Cardiac muscle cell (in vitro differentiated cells and primary cell): ENCODE measurements at regions not wholly inside any gene's neighbourhood (a gene's known extent, or its start where the extent isn't known, plus 50 kb on each side); places are given as distances from the start of the nearest gene placed in this dataset.

Source experiments
- DNase-seq, 2 donors: peaks; one replicate each; pipeline versions ENCODE4 v3.0.0 to v3.0.0-alpha.2; 2010 to 2017; ENCODE audit warnings: low read depth in 1 of 2, low spot score in 1 of 2
- H3K27ac ChIP-seq: fragments of 200-600 bp; sonication (generic); 2 replicates; pipeline ENCODE4 v1.5.1; 2016
- H3K27me3 ChIP-seq: fragments of 200-600 bp; sonication (generic); 2 replicates; pipeline ENCODE4 v1.6.0; 2016; ENCODE audit warnings: control low read depth
- H3K36me3 ChIP-seq: fragments of 200-600 bp; sonication (generic); 2 replicates; pipeline ENCODE4 v1.5.1; 2016; ENCODE audit warnings: control low read depth
- H3K4me1 ChIP-seq: fragments of 200-600 bp; sonication (generic); 2 replicates; pipeline ENCODE4 v1.8.1; 2017; ENCODE audit warnings: low read depth, mild to moderate bottlenecking, mixed run types
- H3K4me3 ChIP-seq: fragments of 200-600 bp; sonication (generic); 2 replicates; pipeline ENCODE4 v1.5.1; 2016; ENCODE audit warnings: mild to moderate bottlenecking
- H3K9me3 ChIP-seq: fragments of 200-600 bp; sonication (generic); 2 replicates; pipeline ENCODE4 v1.5.1; 2017; ENCODE audit warnings: low read depth, mild to moderate bottlenecking, control low read depth
- TF ChIP-seq, protein P1 (sequence below): IDR thresholded peaks from 2 replicates; pipeline ENCODE4 v1.5.1; 2012; ENCODE audit warnings: low read depth, mild to moderate bottlenecking, low read length

DNA sequence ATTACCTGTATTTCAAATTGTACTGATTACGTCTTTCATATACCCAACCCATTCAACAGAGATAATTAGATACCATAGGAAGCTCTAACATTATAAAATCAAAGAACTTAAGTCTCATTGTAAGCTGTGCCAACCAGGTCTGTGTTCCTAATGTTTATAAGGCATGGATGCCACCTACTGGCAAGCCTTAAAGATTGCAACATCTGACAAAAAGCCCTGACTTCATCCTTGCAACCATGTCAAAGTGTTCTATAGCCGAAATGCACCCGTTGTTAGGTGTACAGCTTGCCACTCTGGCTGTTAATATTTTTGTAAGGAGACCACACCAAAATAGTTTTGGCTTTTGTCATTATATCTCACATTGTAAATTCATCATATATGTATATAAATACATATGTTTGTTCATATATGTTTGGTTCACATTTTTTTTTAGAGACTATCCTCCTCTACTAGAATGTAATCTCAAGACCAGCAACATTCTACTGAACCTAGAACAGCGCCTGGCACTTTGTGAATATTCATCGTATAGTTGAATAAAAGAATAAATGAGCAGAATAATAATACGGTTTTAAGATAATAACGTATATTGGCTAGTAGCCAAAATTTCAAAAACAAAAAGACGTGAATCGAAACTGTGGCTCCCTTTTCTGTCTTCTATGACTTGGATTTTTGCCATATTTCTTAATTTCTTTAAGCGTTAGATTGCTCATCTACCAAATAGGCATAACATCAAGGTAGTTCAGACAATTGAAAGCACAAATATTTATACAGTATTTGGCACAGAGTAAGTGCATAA lies 258.1 kb downstream of the TBL1XR1 start:
- Histone ChIP-seq H3K9me3 (no peaks in the 10 kb centered on the region), H3K27me3 (no peaks in the 10 kb centered on the region), H3K36me3 (no peaks in the 10 kb centered on the region), H3K4me1 (no peaks in the 10 kb centered on the region), H3K27ac (no peak overlapping the region), H3K4me3 (no peak overlapping the region)
- peak; percentile 77 to 91 for DNase-seq
- TF ChIP-seq, protein P1, sequence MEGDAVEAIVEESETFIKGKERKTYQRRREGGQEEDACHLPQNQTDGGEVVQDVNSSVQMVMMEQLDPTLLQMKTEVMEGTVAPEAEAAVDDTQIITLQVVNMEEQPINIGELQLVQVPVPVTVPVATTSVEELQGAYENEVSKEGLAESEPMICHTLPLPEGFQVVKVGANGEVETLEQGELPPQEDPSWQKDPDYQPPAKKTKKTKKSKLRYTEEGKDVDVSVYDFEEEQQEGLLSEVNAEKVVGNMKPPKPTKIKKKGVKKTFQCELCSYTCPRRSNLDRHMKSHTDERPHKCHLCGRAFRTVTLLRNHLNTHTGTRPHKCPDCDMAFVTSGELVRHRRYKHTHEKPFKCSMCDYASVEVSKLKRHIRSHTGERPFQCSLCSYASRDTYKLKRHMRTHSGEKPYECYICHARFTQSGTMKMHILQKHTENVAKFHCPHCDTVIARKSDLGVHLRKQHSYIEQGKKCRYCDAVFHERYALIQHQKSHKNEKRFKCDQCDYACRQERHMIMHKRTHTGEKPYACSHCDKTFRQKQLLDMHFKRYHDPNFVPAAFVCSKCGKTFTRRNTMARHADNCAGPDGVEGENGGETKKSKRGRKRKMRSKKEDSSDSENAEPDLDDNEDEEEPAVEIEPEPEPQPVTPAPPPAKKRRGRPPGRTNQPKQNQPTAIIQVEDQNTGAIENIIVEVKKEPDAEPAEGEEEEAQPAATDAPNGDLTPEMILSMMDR: peak; percentile 82

DNA sequence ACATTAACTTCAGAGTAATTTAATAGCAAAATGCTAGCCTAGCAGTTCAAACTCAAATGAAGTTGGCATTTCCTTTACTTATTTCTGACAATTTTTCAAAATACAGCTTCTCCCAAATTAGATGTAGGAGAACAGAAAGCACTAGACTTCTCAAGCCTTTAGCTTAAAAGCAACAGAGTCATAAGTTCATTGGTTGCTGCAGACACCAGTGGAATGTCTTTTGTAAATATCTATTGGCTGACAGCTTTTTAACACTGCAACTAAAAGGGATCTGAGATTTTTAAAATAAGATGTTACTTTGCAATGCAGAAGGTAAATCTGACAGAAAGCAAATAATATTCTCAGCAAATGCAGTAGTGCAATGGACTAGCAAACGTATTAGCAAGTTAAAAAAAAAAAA lies 259.3 kb downstream of the TBL1XR1 start:
- H3K27ac ChIP-seq: no peak overlapping the region
- TF ChIP-seq, protein P1: no peak
- no peaks in the 10 kb centered on the region for H3K27me3 ChIP-seq
- DNase-seq: no peak
- no peak overlapping the region for H3K4me3 ChIP-seq
- no peaks in the 10 kb centered on the region for H3K9me3 ChIP-seq
- no peaks in the 10 kb centered on the region for H3K4me1 ChIP-seq
- H3K36me3 ChIP-seq: no peaks in the 10 kb centered on the region

DNA sequence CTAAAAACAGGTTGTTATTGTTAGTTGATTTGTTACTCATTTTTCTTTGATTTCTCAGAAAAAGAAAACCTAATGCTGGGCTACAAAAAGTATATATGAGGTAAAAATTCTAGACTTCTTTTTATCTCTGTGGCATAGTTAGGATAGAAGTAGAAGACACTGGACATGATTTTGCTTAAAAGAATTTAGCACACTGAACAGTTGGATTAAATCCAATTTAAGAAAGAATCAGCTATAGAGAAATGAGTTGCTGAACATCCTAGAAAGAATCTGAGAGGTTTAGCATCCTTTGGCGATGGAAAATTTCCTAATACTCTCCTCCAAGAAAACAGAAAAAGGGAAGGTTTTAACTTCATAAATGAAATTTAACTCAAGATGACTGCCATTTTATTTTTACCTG lies 259.7 kb downstream of the TBL1XR1 start:
- Histone ChIP-seq H3K4me3 (no peak overlapping the region), H3K36me3 (no peaks in the 10 kb centered on the region), H3K9me3 (no peaks in the 10 kb centered on the region), H3K4me1 (no peaks in the 10 kb centered on the region), H3K27ac (no peak overlapping the region), H3K27me3 (no peaks in the 10 kb centered on the region)
- TF ChIP-seq, protein P1: no peak
- peak in 1 of 2 donors; percentile 38 for DNase-seq

DNA sequence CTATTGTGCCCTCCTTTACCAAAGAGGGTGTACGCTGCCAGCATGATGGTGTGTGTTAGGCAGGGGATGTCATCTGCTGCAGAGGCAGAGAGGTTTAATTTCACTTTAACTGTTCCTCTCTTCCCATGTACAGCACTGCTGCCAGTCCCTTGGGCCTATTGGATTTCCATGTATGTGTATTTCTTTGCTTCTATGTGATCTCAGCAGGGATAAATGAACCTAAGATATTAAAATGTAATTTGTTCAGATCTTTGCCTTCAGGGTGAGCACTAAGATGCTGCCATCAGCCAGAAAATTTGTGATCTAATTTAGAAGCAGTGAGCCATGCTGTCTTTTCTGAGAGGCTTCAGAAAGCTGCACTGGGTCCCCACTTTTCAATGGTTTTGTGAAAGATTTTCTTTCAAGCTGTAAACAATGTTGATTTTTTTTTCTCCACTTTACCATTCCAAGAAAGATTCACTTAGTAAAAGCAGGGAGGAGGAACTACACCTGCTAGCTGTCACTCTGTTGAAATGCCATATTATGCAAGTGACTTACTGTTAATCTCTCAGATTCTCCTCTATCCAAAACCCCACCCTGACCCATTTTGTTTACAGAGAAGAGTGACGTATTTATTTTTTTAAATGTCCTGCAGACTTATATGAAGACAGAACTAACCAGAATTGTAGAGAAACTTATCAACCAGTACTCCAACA lies 261.9 kb downstream of the TBL1XR1 start:
- DNase-seq: no peak
- no peaks in the 10 kb centered on the region for H3K4me1 ChIP-seq
- no peaks in the 10 kb centered on the region for H3K9me3 ChIP-seq
- TF ChIP-seq, protein P1: no peak
- no peak overlapping the region for H3K4me3 ChIP-seq
- no peaks in the 10 kb centered on the region for H3K36me3 ChIP-seq
- H3K27ac ChIP-seq: no peak overlapping the region
- H3K27me3 ChIP-seq: no peaks in the 10 kb centered on the region

DNA sequence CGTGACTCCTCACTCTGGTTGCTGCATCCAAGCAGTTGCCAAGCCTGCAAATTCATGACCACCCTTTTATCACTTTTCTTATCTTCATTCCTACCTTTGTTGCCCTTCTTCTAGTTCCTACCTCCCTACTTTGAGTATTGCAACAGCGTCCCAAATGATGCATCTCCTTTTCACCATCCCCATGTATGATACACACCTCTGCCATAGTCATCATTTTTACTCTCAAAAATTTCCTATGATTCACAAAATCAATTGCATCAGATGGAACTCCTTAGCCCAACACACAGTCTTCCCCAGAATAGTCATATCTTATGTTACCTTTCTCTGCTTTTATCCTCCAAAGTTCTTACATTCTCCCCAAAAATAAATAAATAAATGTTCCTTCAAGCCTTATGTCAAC lies 262.6 kb downstream of the TBL1XR1 start:
- no peak overlapping the region for H3K27ac ChIP-seq
- DNase-seq: no peak
- TF ChIP-seq, protein P1: no peak
- H3K4me3 ChIP-seq: no peak overlapping the region
- no peaks in the 10 kb centered on the region for H3K27me3 ChIP-seq
- H3K9me3 ChIP-seq: no peaks in the 10 kb centered on the region
- H3K4me1 ChIP-seq: no peaks in the 10 kb centered on the region
- H3K36me3 ChIP-seq: no peaks in the 10 kb centered on the region
